HepG2 (cell line): ENCODE measurements at regions not wholly inside any gene's neighbourhood (a gene's known extent, or its start where the extent isn't known, plus 50 kb on each side); places are given as distances from the start of the nearest gene placed in this dataset.

Experiments
- ATAC-seq: fragments of 200-7000 bp; cut with Tn5 transposase; 3 replicates; pipeline ENCODE4 v1.9.1; 2020; ENCODE audit warnings: mild to moderate bottlenecking, moderate library complexity
- BruUV-seq: library from RNA; stranded (reverse); fragments of 400-500 nt; replicated peaks from 2 replicates; lab custom pipeline; 2021; lab: Mats Ljungman, UMichigan
- CTCF ChIA-PET: fragments of 300-600 bp; formaldehyde crosslinking; extraction: SDS; loops from one replicate; lab custom pipeline; 2021; ENCODE audit warnings: low total read pairs, inconsistent platforms, low intra/inter-chr PET ratio; lab: Yijun Ruan, JAX
- POLR2A ChIA-PET: fragments of 350-600 bp; sonication (Branson Sonifier 250); formaldehyde crosslinking; loops from one replicate; lab custom pipeline; 2020; ENCODE audit warnings: antibody characterized with exemption, inconsistent platforms; lab: Yijun Ruan, JAX
- DNase-seq: peaks from one replicate; pipeline ENCODE4 v3.0.0-alpha.2; 2015; ENCODE audit warnings: low spot score
- FAIRE-seq: peaks from 3 replicates; lab custom pipeline; 2011; peaks lifted over from hg19 to GRCh38; lab: Jason Lieb, UNC
- H2AFZ ChIP-seq: one replicate; pipeline ENCODE4 v1.6.1; 2011; ENCODE audit warnings: low read length, inconsistent platforms
- H3K27ac ChIP-seq: fragments of 300-600 bp; 3 replicates; pipeline ENCODE4 v1.8.0; 2011; ENCODE audit warnings: mixed run types, mild to moderate bottlenecking, mixed read lengths, low read length, inconsistent platforms; ENCODE audit not compliant: insufficient read depth; ENCODE audit errors: extremely low read length
- H3K27me3 ChIP-seq, 2 experiments: fragments of 200-600 bp in 1 of 2; 2 replicates in 1 of 2; 3 replicates in 1 of 2; pipeline versions ENCODE4 v1.6.0 to v1.8.0; 2011; ENCODE audit warnings: low read length in 2 of 2, mild to moderate bottlenecking in 2 of 2, moderate library complexity in 2 of 2, inconsistent platforms in 1 of 2; ENCODE audit not compliant: insufficient read depth in 2 of 2, control insufficient read depth in 1 of 2
- H3K36me3 ChIP-seq, 2 experiments: fragments of 200-600 bp in 1 of 2; replicated peaks in 1 of 2; 2 replicates in 1 of 2; 3 replicates in 1 of 2; pipeline versions ENCODE4 v1.5.1 to v1.8.0; 2011; ENCODE audit warnings: low read length in 2 of 2, inconsistent platforms in 1 of 2; ENCODE audit not compliant: insufficient read depth in 2 of 2, control insufficient read depth in 1 of 2
- H3K4me1 ChIP-seq: 2 replicates; pipeline ENCODE4 v1.5.1; 2012; ENCODE audit warnings: low read length, inconsistent platforms; ENCODE audit not compliant: insufficient read depth
- H3K4me2 ChIP-seq: 2 replicates; pipeline ENCODE4 v1.6.0; 2011; ENCODE audit warnings: low read depth, low read length, inconsistent platforms
- H3K4me3 ChIP-seq, 3 experiments: fragments of 200-600 bp in 1 of 3; sonication (generic), shearing (Covaris generic) in 1 of 3; replicated peaks in 1 of 3; 2 replicates each; pipeline ENCODE4 v1.5.1; 2011 to 2016; ENCODE audit warnings: low read length in 3 of 3, inconsistent platforms in 2 of 3, low read depth in 2 of 3, mild to moderate bottlenecking in 2 of 3, control low read depth in 1 of 3, mixed read lengths in 1 of 3; ENCODE audit not compliant: insufficient read depth in 1 of 3
- H3K79me2 ChIP-seq: one replicate; pipeline ENCODE4 v1.6.1; 2011; ENCODE audit warnings: low read length, inconsistent platforms; ENCODE audit not compliant: insufficient read depth
- H3K9ac ChIP-seq: 2 replicates; pipeline ENCODE4 v1.6.0; 2011; ENCODE audit warnings: mild to moderate bottlenecking, low read depth, low read length, inconsistent platforms; ENCODE audit not compliant: insufficient read depth
- H3K9me3 ChIP-seq: 2 replicates; pipeline ENCODE4 v1.5.1; 2012; ENCODE audit warnings: mild to moderate bottlenecking, low read length
- H4K20me1 ChIP-seq: 2 replicates; pipeline ENCODE4 v1.6.0; 2011; ENCODE audit warnings: inconsistent platforms, mild to moderate bottlenecking, low read length, moderate library complexity; ENCODE audit not compliant: insufficient read depth
- HHEX ChIP-seq: IDR thresholded peaks from 2 replicates; pipeline ENCODE4 v1.6.1; 2016; ENCODE audit warnings: control low read depth
- MAFK ChIP-seq, 2 experiments: IDR thresholded peaks in 1 of 2; conservative IDR thresholded peaks in 1 of 2; 2 replicates each; pipeline ENCODE4 v1.6.1; 2011; ENCODE audit warnings: improper control_type of control experiment in 2 of 2, low read length in 2 of 2
- NFE2L2 ChIP-seq: fragments of 150-350 bp; IDR thresholded peaks from 2 replicates; pipeline ENCODE4 v1.6.1; 2014; ENCODE audit warnings: low read length
- POLR2G ChIP-seq: fragments of 200-400 bp; formaldehyde crosslinking; IDR thresholded peaks from 2 replicates; pipeline ENCODE4 v1.6.1; 2018; ENCODE audit warnings: mild to moderate bottlenecking, low read depth, low read length, moderate library complexity
- ZNF234 ChIP-seq: sonication (generic); formaldehyde crosslinking; conservative IDR thresholded peaks from 2 replicates; pipeline ENCODE4 v1.5.1; 2020; ENCODE audit warnings: mild to moderate bottlenecking, missing genetic modification reagents
- WGBS: methylation state at CpG from one replicate; pipeline ENCODE4 v1.1.6; 2017; ENCODE audit warnings: low lambda C conversion rate; 5-methylcytosine and 5-hydroxymethylcytosine counted together
- in situ Hi-C: cut with HindIII; loops from 2 replicates; pipeline ENCODE4 v1.10.0; 2017; ENCODE audit warnings: low pct_unique_long_range_greater_than_20kb; ENCODE audit not compliant: extremely low pct_ligation_motif_present
- intact Hi-C: fragments of 100-400 bp; cut with micrococcal nuclease; formaldehyde crosslinking; loops from one replicate; pipeline ENCODE4 v1.10.0; 2022; ENCODE audit not compliant: unreplicated experiment

DNA sequence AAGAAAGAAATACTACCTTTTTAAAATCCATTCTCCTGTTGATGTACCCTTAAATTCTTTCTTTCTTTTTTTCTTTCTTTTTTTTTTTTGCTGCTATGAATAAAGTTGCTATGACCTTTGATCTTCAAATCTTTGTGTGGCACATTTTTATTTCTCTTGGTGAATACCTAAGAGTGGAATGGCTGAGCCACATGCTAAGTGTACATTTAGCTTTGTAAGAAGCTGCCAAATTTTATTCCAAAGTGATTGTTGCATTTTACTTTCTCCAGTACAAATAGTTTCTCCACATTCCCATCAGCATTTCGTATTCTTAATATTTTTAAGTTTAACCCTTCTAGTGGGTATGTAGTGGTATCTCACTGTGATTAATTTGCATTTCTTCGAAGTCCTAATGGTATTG lies 88.8 kb upstream of the RAB27B start:
- Histone ChIP-seq H3K4me1 (no peaks in the 10 kb centered on the region), H3K9me3 (no peaks in the 10 kb centered on the region), H3K9ac (no peak overlapping the region), H3K27me3 (no peaks in the 10 kb centered on the region), H4K20me1 (no peaks in the 10 kb centered on the region), H3K27ac (no peak overlapping the region), H3K36me3 (no peaks in the 10 kb centered on the region), H3K79me2 (no peaks in the 10 kb centered on the region), H2AFZ (no peak overlapping the region), H3K4me3 (no peak overlapping the region), H3K4me2 (no peak overlapping the region)
- intact Hi-C loops (no loop called here), in situ Hi-C loops (no loop called here)
- WGBS: 1% methylated on average over 2 of the region's 2 CpGs
- CTCF ChIA-PET: no interaction called here
- no TSS peak for BruUV-seq
- ATAC-seq (no peak), DNase-seq (no peak), FAIRE-seq (no peak)
- TF ChIP-seq POLR2G (no peak), HHEX (CRISPR knock-in tag) (no peak)
- POLR2A ChIA-PET: no interaction called here

DNA sequence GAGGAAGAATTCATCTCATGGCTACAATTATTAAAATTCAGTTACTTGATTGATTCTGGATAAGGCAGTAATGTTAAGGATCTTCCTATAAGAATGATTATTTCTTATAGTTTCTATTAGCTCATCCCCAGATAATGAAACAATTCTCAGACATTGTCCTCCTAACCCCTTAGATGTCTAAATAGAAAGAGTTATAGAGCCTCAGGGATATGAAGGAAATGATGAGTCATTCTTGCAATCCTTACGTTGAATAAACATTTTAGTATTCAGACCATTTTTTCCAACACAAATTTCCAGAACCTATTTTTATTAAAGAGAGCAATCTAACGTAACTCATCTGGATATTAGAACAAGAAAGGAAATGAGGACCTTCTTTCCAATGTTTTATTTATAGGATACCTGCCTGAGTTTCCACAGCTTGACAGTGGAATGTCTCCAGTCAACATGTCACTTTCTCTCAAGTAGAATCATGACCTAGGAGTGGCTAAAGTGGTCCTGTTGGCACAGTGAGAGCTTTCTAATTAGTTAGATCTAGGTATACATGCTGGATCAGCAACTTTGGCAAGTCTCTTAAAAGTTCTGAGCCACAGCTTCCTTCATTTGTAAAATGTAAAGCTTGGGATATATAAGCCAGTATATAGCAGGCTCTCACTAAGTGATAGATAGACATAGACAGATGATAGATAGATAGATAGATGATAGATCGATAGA lies 88.0 kb upstream of the RAB27B start:
- FAIRE-seq (no peak), ATAC-seq (no peak)
- no peaks in the 10 kb centered on the region for H3K4me1 ChIP-seq
- H3K36me3 ChIP-seq: no peaks in the 10 kb centered on the region
- no TSS peak for BruUV-seq
- H3K27ac ChIP-seq: no peak overlapping the region
- WGBS: 2% methylated on average over 3 of the region's 3 CpGs
- intact Hi-C loops: no loop called here
- TF ChIP-seq NFE2L2 (peak; percentile 66), MAFK (conservative IDR thresholded peaks at IDR 0.05 in 1 of 2, IDR thresholded peaks at IDR 0.05 in 1 of 2; ENCODE audit: low read length in 2 of 2) (0 out of 4 replicates have a peak, but pooled peaks of 1 of the 2 experiments have one; percentile 12), ZNF234 (CRISPR knock-in tag) (no peak)
- TF ChIP-seq, all 625 proteins: peak for 2
- ChIA-PET CTCF (no interaction called here), POLR2A (no interaction called here)
- DNase-seq: no peak
- Histone ChIP-seq H3K79me2 (no peaks in the 10 kb centered on the region), H4K20me1 (no peaks in the 10 kb centered on the region), H3K9me3 (no peaks in the 10 kb centered on the region), H3K9ac (no peak overlapping the region), H3K27me3 (no peaks in the 10 kb centered on the region), H3K4me3 (no peak overlapping the region), H3K4me2 (no peak overlapping the region), H2AFZ (no peak overlapping the region)
- in situ Hi-C loops: no loop called here
